HG02840 (cell line): ENCODE measurements at regions not wholly inside any gene's neighbourhood (a gene's known extent, or its start where the extent isn't known, plus 50 kb on each side); places are given as distances from the start of the nearest gene placed in this dataset.

Source experiments
- ATAC-seq: cut with Tn5 transposase; IDR thresholded peaks from one replicate; pipeline ENCODE4 v1.9.1; 2021; ENCODE audit warnings: mild to moderate bottlenecking, moderate library complexity, moderate number of reproducible peaks; ENCODE audit not compliant: unreplicated experiment, low FRiP score

GRCh38 chr3:72361990-72362389 lies 486.3 kb downstream of the SHQ1 start:
- ATAC-seq, result no peak

DNA sequence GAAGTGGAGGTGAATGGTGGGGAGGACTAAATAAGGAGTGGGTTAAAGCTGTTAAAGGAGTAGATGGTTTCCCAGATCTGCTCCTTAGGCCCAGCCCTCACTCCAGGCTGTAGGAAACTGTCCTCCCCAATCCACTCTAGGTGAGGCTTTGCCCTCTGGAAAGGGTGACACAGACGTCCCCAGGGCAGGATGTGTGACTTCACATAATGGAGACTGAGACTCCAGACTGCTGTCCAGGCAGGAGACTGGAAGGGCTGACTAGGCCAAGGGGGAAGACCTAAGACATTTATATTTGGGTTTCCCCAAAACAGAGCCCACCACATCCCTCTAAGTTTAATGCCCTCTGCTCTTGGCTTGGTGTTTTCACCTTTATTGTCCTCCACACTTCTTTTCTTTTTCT lies 488.5 kb downstream of the SHQ1 start:
- no peak for ATAC-seq

GRCh38 chr3:72355168-72355567 lies 493.1 kb downstream of the SHQ1 start:
- no peak for ATAC-seq

DNA sequence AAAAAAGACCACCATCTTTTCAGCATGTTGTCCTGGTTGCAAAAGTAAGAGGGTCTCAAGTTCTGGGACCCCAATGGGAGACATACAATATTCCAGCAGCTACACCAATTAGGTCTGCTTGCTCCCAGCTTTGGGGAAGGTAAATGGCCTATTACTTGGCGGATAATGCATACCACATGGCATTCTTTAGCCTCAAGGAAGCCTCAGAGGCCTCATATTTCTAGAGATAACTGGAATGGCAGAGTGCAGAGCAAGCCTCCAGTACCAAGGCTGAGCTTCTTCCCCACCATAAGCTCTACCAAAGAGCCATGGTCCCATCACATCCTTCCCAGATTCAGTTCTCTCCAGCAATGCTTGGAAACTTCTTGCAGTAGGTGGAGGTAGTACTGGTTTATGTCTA lies 493.8 kb downstream of the SHQ1 start:
- ATAC-seq, result no peak

DNA sequence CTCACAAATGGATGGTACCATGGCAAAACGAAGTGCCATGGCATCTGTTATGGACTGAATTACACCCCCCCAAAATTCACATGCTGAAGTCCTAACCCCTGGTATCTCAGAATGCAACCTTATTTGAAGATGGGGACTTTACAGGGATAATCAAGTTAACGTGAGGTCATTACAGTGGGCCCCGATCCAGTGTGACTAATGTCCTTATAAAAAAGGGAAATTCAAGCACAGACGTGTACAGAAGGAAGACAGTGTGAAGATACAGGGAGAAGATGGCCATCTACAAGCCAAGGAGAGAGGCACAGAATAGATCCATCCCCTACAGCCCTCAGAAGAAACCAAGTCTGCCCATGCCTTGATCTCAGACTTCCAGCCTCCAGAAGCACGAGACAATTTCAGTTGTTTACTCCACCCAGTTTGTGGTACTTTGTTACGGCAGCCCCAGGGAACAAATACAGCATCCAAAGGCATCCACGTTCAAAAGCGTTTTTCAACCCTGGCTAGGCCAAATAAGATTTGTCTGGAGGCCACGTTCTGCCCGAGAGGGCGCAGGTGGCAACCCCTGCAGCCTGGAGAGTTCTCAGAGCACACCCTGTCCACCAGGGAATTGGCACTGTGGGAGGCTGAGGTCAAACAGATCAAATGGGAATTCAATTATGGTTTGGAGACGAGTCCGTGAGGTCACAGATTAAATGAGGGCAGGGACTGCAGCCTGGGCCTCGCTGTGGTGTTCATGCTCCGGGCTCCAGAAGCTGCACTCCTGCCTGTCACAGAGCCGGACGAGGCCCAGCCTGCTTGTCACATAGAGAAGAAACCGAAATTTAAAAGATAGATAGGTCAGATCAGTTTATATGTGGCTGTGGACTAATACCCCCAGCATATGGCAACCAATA lies 494.8 kb downstream of the SHQ1 start:
- ATAC-seq, result no peak

- no peak for ATAC-seq
Observed at GRCh38 chr3:72352176-72352575, 496.1 kb downstream of the SHQ1 start.

DNA sequence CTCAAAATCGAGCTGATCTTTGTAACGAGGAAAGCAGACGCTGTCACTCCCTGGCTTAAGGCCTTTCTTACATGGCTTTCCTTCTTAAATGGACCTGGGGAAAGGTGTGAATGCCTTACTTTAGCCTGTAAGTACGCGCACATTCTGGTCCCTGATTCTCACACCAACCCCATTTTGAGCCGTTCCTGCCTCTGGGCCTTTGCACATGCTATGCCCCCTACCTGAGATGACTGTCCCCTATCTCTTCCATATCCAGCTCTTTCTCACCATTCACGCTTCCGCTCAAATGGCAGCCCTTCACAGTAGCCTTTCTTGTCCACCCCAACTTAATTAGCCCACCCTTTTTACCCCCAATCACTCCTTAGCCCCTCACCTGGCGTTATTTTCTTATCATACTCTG lies 496.7 kb downstream of the SHQ1 start:
- no peak for ATAC-seq

DNA sequence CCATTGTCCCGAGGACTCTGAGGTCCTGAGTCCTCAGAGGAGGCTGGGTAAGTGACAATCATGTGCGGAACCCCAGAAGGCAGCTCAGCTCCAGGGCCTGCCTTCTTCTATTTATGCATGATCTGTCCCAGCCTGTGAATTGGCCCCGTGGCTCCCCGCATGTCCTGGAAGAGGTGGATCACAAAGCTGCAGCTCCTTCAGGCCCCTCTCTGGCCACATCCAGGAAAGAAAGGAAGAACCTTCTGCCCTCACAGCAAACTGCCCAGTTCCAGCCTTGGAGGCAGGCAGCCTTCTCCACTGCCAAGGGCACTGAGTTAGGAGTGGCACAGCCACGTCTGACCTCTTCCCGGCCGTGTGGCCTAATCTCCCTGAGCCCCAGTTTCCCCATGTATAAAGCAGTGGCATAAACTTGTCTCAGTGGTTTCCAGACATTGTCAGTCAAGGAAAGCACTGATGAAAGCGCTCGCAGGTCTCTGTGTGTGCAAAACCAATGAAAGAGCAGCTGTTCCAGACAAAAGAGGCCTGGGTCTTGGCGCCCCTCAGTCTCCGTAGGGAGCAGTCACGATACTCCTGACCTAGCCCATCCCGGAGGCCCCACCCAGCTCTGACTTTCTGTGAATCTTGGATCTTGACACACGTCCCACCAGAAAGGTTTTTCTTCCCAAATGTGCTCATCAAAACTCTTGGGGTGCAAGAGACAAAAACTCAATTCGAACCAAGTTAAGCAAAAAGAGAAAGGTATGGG lies 497.3 kb downstream of the SHQ1 start:
- ATAC-seq, result no peak

DNA sequence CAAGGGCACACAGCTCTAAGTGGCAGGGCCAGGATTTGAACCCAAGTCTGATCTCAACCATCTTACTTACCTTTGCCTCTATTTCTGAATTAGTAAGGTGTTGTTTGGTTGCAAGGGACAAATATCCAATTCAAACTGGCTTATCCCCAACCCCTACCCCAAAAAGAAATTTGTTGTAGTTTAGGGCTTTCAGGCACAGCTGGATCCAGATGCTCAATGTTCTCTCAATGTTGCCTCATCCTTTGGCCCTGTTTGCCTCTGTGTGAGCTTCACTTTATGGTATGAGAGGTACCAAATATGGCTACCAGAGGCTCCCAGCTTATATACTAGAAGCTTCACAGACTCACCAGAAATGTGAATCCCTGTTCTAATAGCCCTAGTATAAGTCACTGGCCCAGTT lies 499.9 kb downstream of the SHQ1 start:
- no peak for ATAC-seq

DNA sequence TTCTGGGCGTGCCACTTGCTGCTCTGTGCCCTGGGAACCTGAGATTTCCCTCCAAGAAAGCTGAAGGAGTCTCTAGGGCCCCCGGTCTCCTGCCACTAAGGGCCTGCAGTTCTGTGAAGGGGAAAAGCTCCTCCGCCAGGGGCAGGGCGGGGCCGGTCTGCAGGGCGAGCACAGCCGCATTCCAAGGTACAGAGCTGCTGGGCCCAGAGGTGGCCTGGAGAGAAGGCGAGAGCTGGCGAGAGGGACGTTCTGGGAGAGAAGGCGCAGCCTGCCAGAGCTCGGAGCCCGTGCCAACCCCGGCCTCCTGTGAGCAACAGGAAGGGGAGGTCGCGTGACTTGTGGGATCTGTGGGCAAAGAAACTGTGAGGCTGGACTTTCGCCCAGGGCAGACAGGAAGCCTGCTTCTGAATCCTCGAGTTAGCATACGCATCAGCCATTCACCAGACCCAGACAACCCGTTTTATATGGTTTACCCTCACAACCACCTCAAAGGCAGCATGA lies 500.4 kb downstream of the SHQ1 start:
- no peak for ATAC-seq

- no peak for ATAC-seq
Observed at GRCh38 chr3:72346526-72346926, 501.7 kb downstream of the SHQ1 start.

GRCh38 chr3:72345980-72346379 lies 502.3 kb downstream of the SHQ1 start:
- ATAC-seq, result no peak

GRCh38 chr3:72345237-72345878 lies 502.9 kb downstream of the SHQ1 start:
- no peak for ATAC-seq

DNA sequence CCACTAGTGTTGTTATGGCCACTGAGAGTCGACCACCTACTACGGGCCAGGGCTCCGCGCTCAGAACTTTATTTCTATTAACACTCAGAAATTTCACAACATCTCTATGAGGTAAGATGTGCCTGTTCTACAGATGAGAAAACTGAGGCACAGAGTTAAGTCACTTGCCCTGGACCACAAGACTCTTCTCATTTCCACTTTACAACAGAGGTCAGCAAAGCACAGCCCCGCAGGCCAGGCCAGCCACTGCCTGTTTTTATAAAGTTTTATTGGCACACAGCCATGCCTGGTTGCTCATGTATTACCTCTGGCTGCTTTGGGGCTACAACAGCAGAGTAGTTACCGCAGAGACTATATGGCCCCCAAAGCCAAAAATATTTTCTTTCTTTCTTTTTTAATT lies 503.6 kb downstream of the SHQ1 start:
- no peak for ATAC-seq

- ATAC-seq, result no peak
Observed at GRCh38 chr3:72344236-72344635, 504.0 kb downstream of the SHQ1 start.

GRCh38 chr3:72343078-72343477 lies 505.2 kb downstream of the SHQ1 start:
- ATAC-seq, result no peak

DNA sequence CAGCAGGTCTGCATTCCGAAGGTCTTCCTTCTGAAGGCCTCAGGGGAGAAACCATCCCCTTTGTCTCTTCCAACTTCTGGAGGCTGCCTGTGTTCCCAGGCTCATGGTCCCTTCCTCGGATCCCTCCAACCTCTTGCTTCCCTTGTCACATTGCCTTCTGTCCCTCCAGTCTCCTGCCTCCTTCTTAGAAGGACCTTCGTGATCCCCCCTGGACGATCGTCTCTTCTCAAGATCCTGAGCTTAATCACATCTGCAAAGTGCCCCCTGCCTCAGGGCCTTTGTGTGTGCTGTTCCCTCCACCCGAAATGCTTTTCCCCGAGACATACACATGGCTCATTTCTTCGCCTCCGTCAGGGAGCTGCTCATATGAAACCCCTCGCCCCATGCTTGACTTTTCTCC lies 505.8 kb downstream of the SHQ1 start:
- ATAC-seq, result no peak

- no peak for ATAC-seq
Observed at GRCh38 chr3:72341920-72342319, 506.3 kb downstream of the SHQ1 start.

DNA sequence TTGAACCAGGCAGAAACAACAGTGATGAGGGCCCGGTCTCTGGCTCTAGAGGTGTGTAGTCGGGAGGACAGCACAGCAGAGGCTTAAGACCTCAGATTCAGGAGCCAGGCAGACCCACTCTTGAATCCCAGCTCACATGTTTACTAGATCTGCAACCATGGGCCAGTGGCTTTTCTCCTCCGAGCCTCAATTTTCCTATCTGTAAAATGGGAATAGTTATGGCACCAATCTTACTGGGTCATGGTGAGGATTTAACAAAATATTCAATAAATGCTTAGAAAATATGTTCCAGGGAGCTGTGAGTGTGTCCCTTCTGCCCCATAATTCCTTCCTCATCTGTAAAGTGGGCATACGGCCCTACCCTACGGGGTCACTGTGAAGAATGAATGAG lies 506.9 kb downstream of the SHQ1 start:
- ATAC-seq, result no peak

DNA sequence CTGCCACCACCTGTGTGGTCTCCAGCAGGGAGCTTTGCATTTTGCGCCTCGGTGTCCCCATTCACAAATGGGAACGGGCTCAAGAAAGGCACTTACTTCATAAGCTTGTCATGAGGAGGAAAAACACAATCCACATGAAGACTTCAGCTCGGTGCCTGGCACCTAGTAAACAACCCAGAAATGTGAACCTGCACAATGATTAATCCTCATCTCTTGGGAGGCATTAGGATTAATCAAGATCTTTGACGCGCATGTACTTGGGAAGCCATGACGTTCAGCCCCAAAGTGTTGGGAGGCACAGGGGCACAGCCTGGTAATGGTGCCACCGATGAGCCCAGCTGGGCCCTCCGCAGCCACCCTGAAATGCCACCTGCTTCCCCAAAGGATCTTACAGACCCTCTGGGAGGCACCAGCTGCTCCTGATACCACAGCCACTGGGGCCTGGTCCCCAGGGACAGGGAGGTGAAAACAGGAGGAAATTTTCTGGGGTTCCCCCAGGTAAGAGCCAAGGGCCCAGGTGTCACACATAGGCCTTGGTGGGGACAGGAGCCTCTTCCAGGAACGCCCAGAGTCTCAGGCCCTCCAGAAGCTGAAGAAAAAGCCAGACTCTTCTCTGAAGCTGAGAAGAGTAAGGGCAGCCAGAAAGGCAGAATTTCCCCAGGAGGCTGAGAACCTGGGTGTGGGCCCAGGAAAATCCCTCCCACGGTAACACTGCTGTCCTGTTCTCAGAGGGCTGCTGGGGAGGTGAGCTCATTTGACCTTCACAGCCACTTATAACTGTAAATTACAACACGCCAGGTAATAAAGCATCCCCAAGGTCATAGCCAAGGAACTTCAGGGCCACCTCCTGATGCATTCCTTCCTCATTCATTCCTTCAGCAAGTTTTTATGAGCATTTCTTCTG lies 507.5 kb downstream of the SHQ1 start:
- no peak for ATAC-seq
